ENCODE measurements at regions not wholly inside any gene's neighbourhood (a gene's known extent, or its start where the extent isn't known, plus 50 kb on each side); places are given as distances from the start of the nearest gene placed in this dataset.

DNA sequence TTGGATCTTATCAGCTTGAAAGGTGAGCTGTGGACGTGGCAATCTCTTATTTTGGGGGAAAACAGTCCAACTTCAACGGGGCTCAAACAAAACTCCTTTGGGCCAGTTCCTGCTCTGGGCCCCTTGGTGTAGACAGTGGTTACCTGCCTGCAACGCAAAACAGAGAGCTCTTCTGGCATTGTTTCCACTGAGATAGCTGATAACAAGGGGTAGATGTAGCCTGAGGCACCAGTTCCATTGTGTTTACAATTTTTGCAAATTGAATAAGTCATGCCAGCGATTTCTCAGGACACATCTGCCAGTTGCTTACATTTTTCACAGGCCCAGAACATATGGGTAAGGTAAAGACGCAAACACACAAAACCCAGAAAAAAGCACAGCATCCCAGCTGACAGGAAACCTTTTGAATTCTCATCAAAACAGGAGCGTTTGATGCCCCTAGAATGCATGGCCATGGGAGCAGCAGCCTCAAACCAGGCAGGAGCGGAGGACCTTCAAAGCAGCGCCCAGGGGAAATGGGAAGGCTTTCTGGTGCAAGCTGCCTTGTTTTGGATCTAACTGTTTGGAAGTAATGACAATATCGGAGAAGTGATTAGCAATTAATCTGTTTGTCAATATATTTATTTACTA lies 259.7 kb downstream of the AACS start:
- Mint-ChIP-seq H3K27ac (no peak overlapping the region), H3K9me3 (ENCODE audit: insufficient read depth) (peaks cover 7% of the 10 kb centered on the region), H3K4me1 (no peaks in the 10 kb centered on the region), H3K27me3 (peaks cover 37% of the 10 kb centered on the region), H3K4me3 (no peak overlapping the region)
- H3K27ac ChIP-seq (ENCODE audit: low read length in 2 of 2), result no peak overlapping the region
- no peaks in the 10 kb centered on the region for H4K20me1 ChIP-seq (ENCODE audit: control insufficient read depth, insufficient read depth, low read length, poor library complexity, severe bottlenecking)
- no peak overlapping the region for H3K4me3 ChIP-seq (ENCODE audit: control extremely low read depth in 1 of 5, extremely low read depth in 1 of 5, insufficient read depth in 1 of 5, low read depth in 2 of 5, low read length in 4 of 5)
- ATAC-seq (ENCODE audit: low read depth) (no peak), DNase-seq (no peak)
- H3K4me1 ChIP-seq (ENCODE audit: control insufficient read depth in 2 of 2, insufficient read depth in 2 of 2, low read length in 2 of 2), result no peaks in the 10 kb centered on the region
- no peak overlapping the region for H3K4me2 ChIP-seq (replicated peaks; ENCODE audit: low read depth, low read length, poor library complexity, severe bottlenecking)
- H3K27me3 ChIP-seq (replicated peaks in 1 of 4; ENCODE audit: control extremely low read depth in 1 of 4, control insufficient read depth in 3 of 4, insufficient read depth in 4 of 4, low read length in 3 of 4), result peaks cover 0 to 13% (median 2%) of the 10 kb centered on the region in 4 experiments
- POLR2A ChIA-PET, result no interaction called here
- no peak overlapping the region for H2AFZ ChIP-seq (ENCODE audit: insufficient read depth, low read depth, low read length, poor library complexity, severe bottlenecking)
- CTCF ChIA-PET, result no interaction called here
- 73% methylated on average over 7 of the region's 9 CpGs for WGBS (ENCODE audit: insufficient coverage)
- H3K9me3 ChIP-seq (ENCODE audit: control extremely low read depth in 1 of 3, control insufficient read depth in 2 of 3, insufficient read depth in 1 of 3, low read length in 2 of 3), result peaks cover 0 to 19% (median 0%) of the 10 kb centered on the region in 3 donors
- no peaks in the 10 kb centered on the region for H3K36me3 ChIP-seq (replicated peaks in 1 of 2; ENCODE audit: control extremely low read depth in 1 of 2, control insufficient read depth in 1 of 2, extremely low read depth in 1 of 2, insufficient read depth in 2 of 2, low read length in 1 of 2)
- intact Hi-C loops (cut with micrococcal nuclease), result no loop called here
- TF ChIP-seq, protein P1, sequence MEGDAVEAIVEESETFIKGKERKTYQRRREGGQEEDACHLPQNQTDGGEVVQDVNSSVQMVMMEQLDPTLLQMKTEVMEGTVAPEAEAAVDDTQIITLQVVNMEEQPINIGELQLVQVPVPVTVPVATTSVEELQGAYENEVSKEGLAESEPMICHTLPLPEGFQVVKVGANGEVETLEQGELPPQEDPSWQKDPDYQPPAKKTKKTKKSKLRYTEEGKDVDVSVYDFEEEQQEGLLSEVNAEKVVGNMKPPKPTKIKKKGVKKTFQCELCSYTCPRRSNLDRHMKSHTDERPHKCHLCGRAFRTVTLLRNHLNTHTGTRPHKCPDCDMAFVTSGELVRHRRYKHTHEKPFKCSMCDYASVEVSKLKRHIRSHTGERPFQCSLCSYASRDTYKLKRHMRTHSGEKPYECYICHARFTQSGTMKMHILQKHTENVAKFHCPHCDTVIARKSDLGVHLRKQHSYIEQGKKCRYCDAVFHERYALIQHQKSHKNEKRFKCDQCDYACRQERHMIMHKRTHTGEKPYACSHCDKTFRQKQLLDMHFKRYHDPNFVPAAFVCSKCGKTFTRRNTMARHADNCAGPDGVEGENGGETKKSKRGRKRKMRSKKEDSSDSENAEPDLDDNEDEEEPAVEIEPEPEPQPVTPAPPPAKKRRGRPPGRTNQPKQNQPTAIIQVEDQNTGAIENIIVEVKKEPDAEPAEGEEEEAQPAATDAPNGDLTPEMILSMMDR (IDR thresholded peaks at IDR 0.05), result no peak
- no peak for TF ChIP-seq EZH2 (IDR thresholded peaks at IDR 0.05; ENCODE audit: borderline replicate concordance, insufficient read depth, low read depth, low read length, poor library complexity, severe bottlenecking)
- no peaks in the 10 kb centered on the region for H3K79me2 ChIP-seq (ENCODE audit: control insufficient read depth, insufficient read depth, low read length)
- no peak overlapping the region for H3K9ac ChIP-seq (ENCODE audit: low read length)

DNA sequence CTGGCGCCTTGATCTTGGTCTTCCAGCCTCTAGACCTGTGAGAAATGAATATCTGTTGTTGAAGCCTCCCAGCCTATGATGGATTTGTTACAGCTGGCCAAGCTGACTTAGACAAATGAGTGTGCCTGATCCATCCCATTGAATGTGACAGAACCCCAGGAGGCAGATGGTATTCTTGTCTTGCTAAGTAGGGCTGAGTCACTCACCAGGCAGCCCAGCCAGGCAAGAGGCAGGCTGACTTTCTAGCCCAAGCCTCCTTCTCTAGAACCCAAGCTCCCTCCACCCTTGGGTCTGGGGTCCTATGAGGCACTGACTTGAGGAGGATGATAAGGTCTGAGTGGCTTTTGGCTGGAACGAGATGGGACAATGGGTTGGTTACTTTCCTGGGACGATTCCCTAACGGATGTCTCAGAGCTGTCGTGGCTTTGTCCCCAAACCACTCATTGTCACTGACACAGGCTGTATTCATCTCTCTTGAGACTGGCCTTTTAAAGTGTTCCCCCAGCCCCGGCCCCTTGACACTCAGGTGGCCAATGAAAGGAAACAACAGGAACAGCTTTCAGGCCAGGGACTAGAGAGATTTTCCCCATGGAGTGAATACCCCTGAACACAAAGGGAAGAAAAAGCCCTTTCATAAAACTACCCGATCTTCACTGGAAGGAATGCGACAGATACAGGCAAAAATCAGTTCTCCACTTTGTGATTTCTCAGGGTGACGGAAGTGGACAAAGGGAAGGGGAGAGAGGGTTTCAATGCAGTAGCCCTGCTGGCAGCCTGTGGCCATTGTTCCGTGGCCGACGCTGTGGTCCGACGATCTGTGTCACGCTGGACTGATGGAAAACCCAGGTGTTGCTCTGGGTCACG lies 264.2 kb downstream of the AACS start:
- intact Hi-C loops (cut with micrococcal nuclease), result no loop called here
- no peak overlapping the region for H3K4me3 Mint-ChIP-seq
- 92% methylated on average over 15 of the region's 16 CpGs for WGBS (ENCODE audit: insufficient coverage)
- no peak for TF ChIP-seq EZH2 (IDR thresholded peaks at IDR 0.05; ENCODE audit: borderline replicate concordance, insufficient read depth, low read depth, low read length, poor library complexity, severe bottlenecking)
- TF ChIP-seq, protein P1 (IDR thresholded peaks at IDR 0.05), result no peak
- no peak for ATAC-seq (ENCODE audit: low read depth)
- Histone ChIP-seq H3K27me3 (replicated peaks in 1 of 4; ENCODE audit: control extremely low read depth in 1 of 4, control insufficient read depth in 3 of 4, insufficient read depth in 4 of 4, low read length in 3 of 4) (peaks cover 0 to 27% (median 4%) of the 10 kb centered on the region in 4 experiments), H4K20me1 (ENCODE audit: control insufficient read depth, insufficient read depth, low read length, poor library complexity, severe bottlenecking) (no peaks in the 10 kb centered on the region), H3K4me3 (ENCODE audit: control extremely low read depth in 1 of 5, extremely low read depth in 1 of 5, insufficient read depth in 1 of 5, low read depth in 2 of 5, low read length in 4 of 5) (no peak overlapping the region), H3K79me2 (ENCODE audit: control insufficient read depth, insufficient read depth, low read length) (no peaks in the 10 kb centered on the region), H3K4me2 (replicated peaks; ENCODE audit: low read depth, low read length, poor library complexity, severe bottlenecking) (no peak overlapping the region), H3K9me3 (ENCODE audit: control extremely low read depth in 1 of 3, control insufficient read depth in 2 of 3, insufficient read depth in 1 of 3, low read length in 2 of 3) (peaks cover 0 to 13% (median 0%) of the 10 kb centered on the region in 3 donors), H3K4me1 (ENCODE audit: control insufficient read depth in 2 of 2, insufficient read depth in 2 of 2, low read length in 2 of 2) (peaks cover 4 to 6% of the 10 kb centered on the region in 2 donors), H3K36me3 (replicated peaks in 1 of 2; ENCODE audit: control extremely low read depth in 1 of 2, control insufficient read depth in 1 of 2, extremely low read depth in 1 of 2, insufficient read depth in 2 of 2, low read length in 1 of 2) (no peaks in the 10 kb centered on the region), H3K27ac (ENCODE audit: low read length in 2 of 2) (no peak overlapping the region), H2AFZ (ENCODE audit: insufficient read depth, low read depth, low read length, poor library complexity, severe bottlenecking) (no peak overlapping the region), H3K9ac (ENCODE audit: low read length) (no peak overlapping the region)
- H3K27me3 Mint-ChIP-seq, result peaks cover 42% of the 10 kb centered on the region
- peaks cover 3% of the 10 kb centered on the region for H3K9me3 Mint-ChIP-seq (ENCODE audit: insufficient read depth)
- CTCF ChIA-PET, result no interaction called here
- no peak for DNase-seq
- H3K27ac Mint-ChIP-seq, result no peak overlapping the region
- POLR2A ChIA-PET, result no interaction called here
- no peaks in the 10 kb centered on the region for H3K4me1 Mint-ChIP-seq

Data from B cell (primary cell).